Body of pancreas (tissue), 4 donors: ENCODE measurements at regions not wholly inside any gene's neighbourhood (a gene's known extent, or its start where the extent isn't known, plus 50 kb on each side); places are given as distances from the start of the nearest gene placed in this dataset.

Source experiments
- ATAC-seq: fragments of 150-250 bp; one replicate; pipeline ENCODE4 v1.9.1; 2016
- DNase-seq, 4 donors: peaks; one replicate each; pipeline ENCODE4 v3.0.0-alpha.2; 2019
- H3K27ac ChIP-seq, 4 donors: fragments of 200-600 bp; sonication (generic); 1 replicate in 3 of 4; 2 replicates in 1 of 4; pipeline versions ENCODE4 v1.5.1 to v1.6.1; 2016 to 2019; ENCODE audit warnings: mild to moderate bottlenecking in 1 of 4, mixed read lengths in 1 of 4, moderate library complexity in 1 of 4
- H3K27me3 ChIP-seq, 2 donors: fragments of 200-600 bp; sonication (generic); one replicate each; pipeline ENCODE4 v1.6.0; 2016; ENCODE audit warnings: mild to moderate bottlenecking in 1 of 2
- H3K36me3 ChIP-seq, 2 donors: fragments of 200-600 bp; sonication (generic); replicated peaks in 1 of 2; 2 replicates each; pipeline ENCODE4 v1.5.1; 2016; ENCODE audit warnings: low read depth in 2 of 2; ENCODE audit not compliant: insufficient read depth in 1 of 2
- H3K4me1 ChIP-seq: fragments of 200-600 bp; sonication (generic); one replicate; pipeline ENCODE4 v1.6.0; 2016
- H3K4me3 ChIP-seq, 2 donors: fragments of 200-600 bp; sonication (generic); 1 replicate in 1 of 2; 2 replicates in 1 of 2; pipeline ENCODE4 v1.5.1; 2016 to 2019
- H3K9me3 ChIP-seq, 3 donors: fragments of 200-600 bp; sonication (generic); 1 replicate in 2 of 3; 2 replicates in 1 of 3; pipeline ENCODE4 v1.5.1; 2016
- POLR2A ChIP-seq, 3 donors: fragments of 450-650 bp; IDR thresholded peaks; one replicate each; pipeline ENCODE4 v1.6.1; 2016; ENCODE audit warnings: antibody characterized with exemption in 3 of 3, mild to moderate bottlenecking in 2 of 3
- WGBS, 2 donors: methylation state at CpG; one replicate each; pipeline ENCODE4 v1.1.5; 2017; 5-methylcytosine and 5-hydroxymethylcytosine counted together
- intact Hi-C: fragments of 100-400 bp; cut with DNase I; formaldehyde crosslinking; loops from one replicate; pipeline ENCODE4 v1.15.1; 2023
- TF ChIP-seq, protein P1 (sequence below), 7 experiments: fragments of 450-650 bp in 4 of 7; fragments of 200-600 bp in 3 of 7; sonication (generic) in 3 of 7; IDR thresholded peaks; one replicate each; pipeline ENCODE4 v1.5.1; 2016 to 2019; ENCODE audit warnings: antibody characterized with exemption in 7 of 7

DNA sequence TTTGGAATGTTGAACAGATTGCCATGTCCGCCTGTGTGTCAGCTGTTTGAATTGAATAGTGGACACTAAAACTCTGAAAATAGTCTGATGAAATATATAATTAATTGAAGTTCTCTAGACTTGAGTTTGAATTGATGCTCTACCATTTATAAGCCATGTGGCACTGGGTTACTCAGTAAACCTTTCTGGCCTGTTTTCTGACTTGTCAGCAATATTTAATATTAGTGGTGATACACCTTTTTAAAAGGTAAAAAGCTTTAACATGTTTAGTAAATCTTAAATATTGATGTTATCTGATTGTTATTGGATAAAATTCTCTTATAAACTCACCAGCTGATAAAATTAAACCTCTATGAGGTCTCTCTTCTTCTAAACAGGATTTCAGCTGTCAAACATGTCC is 695.4 kb upstream of the HS3ST1 start:
- intact Hi-C loops = no loop called here
- H3K36me3 ChIP-seq = no peaks in the 10 kb centered on the region
- no peaks in the 10 kb centered on the region for H3K9me3 ChIP-seq
- 65 to 76% methylated on average over 1 of the region's 1 CpG for WGBS, 2 donors
- no peak overlapping the region for H3K27ac ChIP-seq
- TF ChIP-seq POLR2A (IDR thresholded peaks at IDR 0.05) = no peak
- TF ChIP-seq, protein P1, sequence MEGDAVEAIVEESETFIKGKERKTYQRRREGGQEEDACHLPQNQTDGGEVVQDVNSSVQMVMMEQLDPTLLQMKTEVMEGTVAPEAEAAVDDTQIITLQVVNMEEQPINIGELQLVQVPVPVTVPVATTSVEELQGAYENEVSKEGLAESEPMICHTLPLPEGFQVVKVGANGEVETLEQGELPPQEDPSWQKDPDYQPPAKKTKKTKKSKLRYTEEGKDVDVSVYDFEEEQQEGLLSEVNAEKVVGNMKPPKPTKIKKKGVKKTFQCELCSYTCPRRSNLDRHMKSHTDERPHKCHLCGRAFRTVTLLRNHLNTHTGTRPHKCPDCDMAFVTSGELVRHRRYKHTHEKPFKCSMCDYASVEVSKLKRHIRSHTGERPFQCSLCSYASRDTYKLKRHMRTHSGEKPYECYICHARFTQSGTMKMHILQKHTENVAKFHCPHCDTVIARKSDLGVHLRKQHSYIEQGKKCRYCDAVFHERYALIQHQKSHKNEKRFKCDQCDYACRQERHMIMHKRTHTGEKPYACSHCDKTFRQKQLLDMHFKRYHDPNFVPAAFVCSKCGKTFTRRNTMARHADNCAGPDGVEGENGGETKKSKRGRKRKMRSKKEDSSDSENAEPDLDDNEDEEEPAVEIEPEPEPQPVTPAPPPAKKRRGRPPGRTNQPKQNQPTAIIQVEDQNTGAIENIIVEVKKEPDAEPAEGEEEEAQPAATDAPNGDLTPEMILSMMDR (IDR thresholded peaks at IDR 0.05) = no peak
- DNase-seq (no peak), ATAC-seq (no peak)
- no peaks in the 10 kb centered on the region for H3K27me3 ChIP-seq
- no peak overlapping the region for H3K4me3 ChIP-seq
- no peaks in the 10 kb centered on the region for H3K4me1 ChIP-seq

DNA sequence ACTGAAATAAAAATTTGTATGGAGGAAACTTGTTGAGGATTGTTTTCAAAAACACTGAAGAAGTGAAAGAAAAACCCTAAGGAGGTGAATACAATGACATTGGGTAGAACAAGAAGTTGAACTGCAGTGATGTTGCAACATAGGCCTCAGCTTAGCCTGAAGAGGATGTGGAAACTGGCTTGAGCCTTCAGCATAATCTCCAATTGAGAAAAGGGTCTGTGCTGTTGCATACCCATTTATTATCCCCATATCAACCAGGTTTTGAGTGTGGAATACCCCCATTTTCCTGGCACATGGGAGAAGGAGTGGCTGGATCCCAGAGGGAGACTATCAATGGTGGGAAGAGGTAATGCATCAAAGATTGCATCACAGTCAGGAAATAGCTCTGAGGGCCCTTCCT is 695.0 kb upstream of the HS3ST1 start:
- TF ChIP-seq POLR2A (IDR thresholded peaks at IDR 0.05) = no peak
- TF ChIP-seq, protein P1 (IDR thresholded peaks at IDR 0.05) = no peak
- Histone ChIP-seq H3K4me3 (no peak overlapping the region), H3K27me3 (no peaks in the 10 kb centered on the region), H3K27ac (no peak overlapping the region), H3K9me3 (no peaks in the 10 kb centered on the region), H3K4me1 (no peaks in the 10 kb centered on the region), H3K36me3 (no peaks in the 10 kb centered on the region)
- DNase-seq = peak in 1 of 4 donors; percentile 17
- ATAC-seq = no peak
- intact Hi-C loops = no loop called here

DNA sequence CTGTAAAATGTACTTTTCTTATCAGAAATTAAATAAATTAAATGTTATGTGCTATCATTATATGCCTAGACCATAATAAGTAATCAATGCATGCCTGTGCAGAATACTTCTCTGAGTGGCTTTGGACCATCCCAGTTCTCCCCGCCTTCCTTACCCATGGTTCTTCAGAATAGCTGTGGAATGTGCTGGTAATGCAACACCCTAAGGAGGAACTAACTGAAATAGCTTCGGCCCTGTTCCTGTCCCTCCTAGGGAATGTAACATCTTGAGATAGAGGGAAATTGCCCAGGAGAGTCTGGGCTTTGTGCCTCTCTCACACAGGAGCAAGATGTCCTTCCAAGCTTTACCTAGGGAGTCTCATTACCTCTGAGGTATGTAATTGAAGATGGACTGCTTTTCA is 693.6 kb upstream of the HS3ST1 start:
- ATAC-seq (no peak), DNase-seq (no peak)
- H3K27me3 ChIP-seq = no peaks in the 10 kb centered on the region
- no peaks in the 10 kb centered on the region for H3K36me3 ChIP-seq
- intact Hi-C loops = no loop called here
- no peaks in the 10 kb centered on the region for H3K4me1 ChIP-seq
- no peak overlapping the region for H3K27ac ChIP-seq
- WGBS, 2 donors = 49 to 56% methylated on average over 2 of the region's 2 CpGs
- TF ChIP-seq, protein P1 (IDR thresholded peaks at IDR 0.05) = no peak
- TF ChIP-seq POLR2A (IDR thresholded peaks at IDR 0.05) = no peak
- no peak overlapping the region for H3K4me3 ChIP-seq
- H3K9me3 ChIP-seq = no peaks in the 10 kb centered on the region

DNA sequence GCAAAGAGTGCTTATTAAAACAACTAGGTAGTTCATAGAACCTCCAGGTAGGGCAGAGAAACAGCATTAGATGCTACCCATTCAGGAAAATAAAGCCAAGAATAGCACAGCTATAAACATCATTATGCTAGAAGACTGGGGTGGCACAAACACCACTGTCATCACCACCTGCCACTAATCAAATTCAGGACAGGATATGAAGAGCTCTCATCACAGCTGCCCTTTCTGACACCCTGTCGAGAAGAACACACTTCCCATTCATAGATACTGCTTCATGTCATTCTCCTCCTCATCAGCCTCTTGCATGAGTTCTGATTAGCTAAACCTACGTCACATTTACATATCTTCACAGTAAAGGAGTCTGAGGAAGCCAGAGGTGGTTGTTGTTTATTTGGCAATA is 692.3 kb upstream of the HS3ST1 start:
- Histone ChIP-seq H3K27me3 (no peaks in the 10 kb centered on the region), H3K4me3 (no peak overlapping the region), H3K36me3 (no peaks in the 10 kb centered on the region), H3K4me1 (no peaks in the 10 kb centered on the region), H3K9me3 (no peaks in the 10 kb centered on the region), H3K27ac (no peak overlapping the region)
- intact Hi-C loops = no loop called here
- ATAC-seq (no peak), DNase-seq (no peak)
- WGBS, 2 donors = 29 to 35% methylated on average over 2 of the region's 2 CpGs
- TF ChIP-seq, protein P1 (IDR thresholded peaks at IDR 0.05) = no peak
- no peak for TF ChIP-seq POLR2A (IDR thresholded peaks at IDR 0.05)

DNA sequence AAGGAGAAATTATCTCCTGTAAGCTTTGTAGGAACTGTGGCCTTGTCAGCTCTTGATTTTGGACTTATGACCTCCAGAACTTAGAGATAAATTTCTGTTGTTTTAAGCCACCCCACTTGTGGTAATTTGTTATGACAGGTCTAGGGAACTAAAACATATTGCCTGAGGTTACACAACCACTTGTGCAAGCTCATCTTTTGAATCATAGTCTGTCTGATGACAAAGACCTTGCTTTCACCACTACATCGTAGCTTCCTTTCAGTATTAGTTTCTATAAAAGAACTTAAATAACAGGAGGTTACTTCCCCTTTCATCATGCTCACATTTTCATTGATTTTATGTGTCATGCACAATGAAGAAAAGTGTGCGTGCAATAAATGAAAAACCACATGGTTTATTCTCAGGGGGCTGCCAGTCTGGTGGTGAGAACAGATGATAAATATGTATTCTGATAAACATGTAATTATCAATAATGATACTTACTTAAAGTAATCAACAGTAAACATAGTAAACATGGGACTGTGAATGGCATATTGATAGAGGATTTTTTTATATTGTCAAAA is 690.0 kb upstream of the HS3ST1 start:
- ATAC-seq = peak; percentile 35
- 3 to 8% methylated on average over 2 of the region's 2 CpGs for WGBS, 2 donors
- Histone ChIP-seq H3K9me3 (peaks cover 0 to 9% (median 0%) of the 10 kb centered on the region in 3 donors), H3K27me3 (no peaks in the 10 kb centered on the region), H3K36me3 (no peaks in the 10 kb centered on the region), H3K4me3 (no peak overlapping the region), H3K4me1 (no peaks in the 10 kb centered on the region), H3K27ac (peak overlapping the region in 1 of 4 donors; percentile 47)
- peak in 1 of 4 donors; percentile 46 for DNase-seq
- intact Hi-C loops = no loop called here
- TF ChIP-seq POLR2A (IDR thresholded peaks at IDR 0.05) = no peak
- TF ChIP-seq, protein P1 (IDR thresholded peaks at IDR 0.05) = no peak
